OCI-LY1 (cell line): ENCODE measurements at regions not wholly inside any gene's neighbourhood (a gene's known extent, or its start where the extent isn't known, plus 50 kb on each side); places are given as distances from the start of the nearest gene placed in this dataset.

Source experiments
- EZH2 ChIP-seq: fragments of 200-600 bp; sonication (generic), shearing (Covaris generic); IDR thresholded peaks from 2 replicates; pipeline ENCODE4 v1.8.0; 2017; ENCODE audit warnings: borderline replicate concordance, mixed run types, mild to moderate bottlenecking, antibody characterized with exemption, low read length, moderate library complexity, mixed read lengths
- TF ChIP-seq, protein P1 (sequence below): fragments of 200-600 bp; sonication (generic), shearing (Covaris generic); IDR thresholded peaks from 2 replicates; pipeline ENCODE4 v1.5.1; 2017; ENCODE audit warnings: mild to moderate bottlenecking, antibody characterized with exemption, low read length, moderate library complexity, mixed read lengths

DNA sequence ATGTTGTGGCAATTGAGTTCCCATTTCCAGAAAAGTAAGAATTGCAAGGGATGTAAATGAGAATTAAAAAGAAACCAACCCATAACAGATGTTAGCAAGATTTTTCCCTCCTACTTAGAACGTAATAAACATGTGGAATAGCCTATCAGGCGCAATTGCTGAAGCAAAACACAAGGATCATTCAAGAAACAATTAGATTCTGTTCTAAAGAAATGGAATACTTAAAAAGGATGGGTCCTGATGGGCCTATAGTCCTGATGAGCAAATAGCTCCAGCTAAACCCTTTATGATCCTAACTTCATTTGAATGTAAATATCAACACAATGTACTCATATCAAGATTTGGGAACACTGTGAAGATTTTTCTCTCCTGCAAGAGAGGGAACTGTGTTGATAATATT lies 771.0 kb upstream of the CDH7 start:
- TF ChIP-seq, protein P1, sequence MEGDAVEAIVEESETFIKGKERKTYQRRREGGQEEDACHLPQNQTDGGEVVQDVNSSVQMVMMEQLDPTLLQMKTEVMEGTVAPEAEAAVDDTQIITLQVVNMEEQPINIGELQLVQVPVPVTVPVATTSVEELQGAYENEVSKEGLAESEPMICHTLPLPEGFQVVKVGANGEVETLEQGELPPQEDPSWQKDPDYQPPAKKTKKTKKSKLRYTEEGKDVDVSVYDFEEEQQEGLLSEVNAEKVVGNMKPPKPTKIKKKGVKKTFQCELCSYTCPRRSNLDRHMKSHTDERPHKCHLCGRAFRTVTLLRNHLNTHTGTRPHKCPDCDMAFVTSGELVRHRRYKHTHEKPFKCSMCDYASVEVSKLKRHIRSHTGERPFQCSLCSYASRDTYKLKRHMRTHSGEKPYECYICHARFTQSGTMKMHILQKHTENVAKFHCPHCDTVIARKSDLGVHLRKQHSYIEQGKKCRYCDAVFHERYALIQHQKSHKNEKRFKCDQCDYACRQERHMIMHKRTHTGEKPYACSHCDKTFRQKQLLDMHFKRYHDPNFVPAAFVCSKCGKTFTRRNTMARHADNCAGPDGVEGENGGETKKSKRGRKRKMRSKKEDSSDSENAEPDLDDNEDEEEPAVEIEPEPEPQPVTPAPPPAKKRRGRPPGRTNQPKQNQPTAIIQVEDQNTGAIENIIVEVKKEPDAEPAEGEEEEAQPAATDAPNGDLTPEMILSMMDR = no peak
- TF ChIP-seq EZH2 = no peak
